ENCODE measurements at regions not wholly inside any gene's neighbourhood (a gene's known extent, or its start where the extent isn't known, plus 50 kb on each side); places are given as distances from the start of the nearest gene placed in this dataset.

- no peak for TF ChIP-seq REST (IDR thresholded peaks at IDR 0.05; ENCODE audit: low read depth)
- no peak for TF ChIP-seq NFIC (IDR thresholded peaks at IDR 0.05)
- TF ChIP-seq FOXM1 (IDR thresholded peaks at IDR 0.05; ENCODE audit: borderline replicate concordance, low read depth), result no peak
- no peak for TF ChIP-seq CEBPB (IDR thresholded peaks at IDR 0.05)
- TF ChIP-seq YY1 (IDR thresholded peaks at IDR 0.05; ENCODE audit: low read depth), result no peak
- no peak for TF ChIP-seq EP300 (IDR thresholded peaks at IDR 0.05; ENCODE audit: borderline replicate concordance)
- TF ChIP-seq ZBTB7A (IDR thresholded peaks at IDR 0.05; ENCODE audit: low read depth), result no peak
- TF ChIP-seq USF1 (IDR thresholded peaks at IDR 0.05), result no peak
- TF ChIP-seq TAF1 (IDR thresholded peaks at IDR 0.05; ENCODE audit: low read depth), result no peak
- no peak for TF ChIP-seq MAX (IDR thresholded peaks at IDR 0.05)
- TF ChIP-seq CREB1 (IDR thresholded peaks at IDR 0.05; ENCODE audit: low read depth), result no peak
Observed at GRCh38 chr17:77391668-77392375, 251.1 kb downstream of the SEC14L1 start.

- TF ChIP-seq FOXM1 (IDR thresholded peaks at IDR 0.05; ENCODE audit: borderline replicate concordance, low read depth) (no peak), USF1 (IDR thresholded peaks at IDR 0.05) (no peak), ZBTB7A (IDR thresholded peaks at IDR 0.05; ENCODE audit: low read depth) (no peak), TAF1 (IDR thresholded peaks at IDR 0.05; ENCODE audit: low read depth) (no peak), NFIC (IDR thresholded peaks at IDR 0.05) (no peak), TCF12 (IDR thresholded peaks at IDR 0.05; ENCODE audit: low read depth) (no peak), EGR1 (IDR thresholded peaks at IDR 0.05) (no peak), MAX (IDR thresholded peaks at IDR 0.05) (no peak), RAD21 (IDR thresholded peaks at IDR 0.05; ENCODE audit: low read depth) (no peak), REST (IDR thresholded peaks at IDR 0.05; ENCODE audit: low read depth) (no peak), TEAD4 (IDR thresholded peaks at IDR 0.05) (no peak), YY1 (IDR thresholded peaks at IDR 0.05; ENCODE audit: low read depth) (no peak)
Observed at GRCh38 chr17:77392376-77393273, 251.9 kb downstream of the SEC14L1 start.

GRCh38 chr17:77393274-77393600 is 252.5 kb downstream of the SEC14L1 start:
- TF ChIP-seq YY1 (IDR thresholded peaks at IDR 0.05; ENCODE audit: low read depth) (no peak), NFIC (IDR thresholded peaks at IDR 0.05) (no peak), TAF1 (IDR thresholded peaks at IDR 0.05; ENCODE audit: low read depth) (no peak), TEAD4 (IDR thresholded peaks at IDR 0.05) (no peak), EGR1 (IDR thresholded peaks at IDR 0.05) (no peak), ZBTB7A (IDR thresholded peaks at IDR 0.05; ENCODE audit: low read depth) (no peak), FOXM1 (IDR thresholded peaks at IDR 0.05; ENCODE audit: borderline replicate concordance, low read depth) (no peak)

GRCh38 chr17:77393867-77394539 is 253.2 kb downstream of the SEC14L1 start:
- TF ChIP-seq REST (IDR thresholded peaks at IDR 0.05; ENCODE audit: low read depth) (no peak), MAX (IDR thresholded peaks at IDR 0.05) (no peak), RAD21 (IDR thresholded peaks at IDR 0.05; ENCODE audit: low read depth) (no peak), CREB1 (IDR thresholded peaks at IDR 0.05; ENCODE audit: low read depth) (no peak), TEAD4 (IDR thresholded peaks at IDR 0.05) (no peak), TCF12 (IDR thresholded peaks at IDR 0.05; ENCODE audit: low read depth) (no peak), TAF1 (IDR thresholded peaks at IDR 0.05; ENCODE audit: low read depth) (no peak), NFIC (IDR thresholded peaks at IDR 0.05) (no peak), FOXM1 (IDR thresholded peaks at IDR 0.05; ENCODE audit: borderline replicate concordance, low read depth) (no peak)

All from Ishikawa (cell line).